ENCODE measurements at regions not wholly inside any gene's neighbourhood (a gene's known extent, or its start where the extent isn't known, plus 50 kb on each side); places are given as distances from the start of the nearest gene placed in this dataset.

GRCh38 chr5:68369457-68370125 lies 154.0 kb downstream of the PIK3R1 start:
- TF ChIP-seq POLR2A (IDR thresholded peaks at IDR 0.05), result no peak
- no peak for TF ChIP-seq CTCF (IDR thresholded peaks at IDR 0.05)
- WGBS, 2 donors, result 79 to 80% methylated on average over 7 of the region's 7 CpGs
- no peak overlapping the region for H3K4me3 ChIP-seq (ENCODE audit: low read depth, poor library complexity, severe bottlenecking)
- intact Hi-C loops (cut with DNase I; ENCODE audit: low total_unique reads), result no loop called here
- DNase-seq (ENCODE audit: low spot score in 2 of 2), result no peak

GRCh38 chr5:68370196-68370595 lies 154.6 kb downstream of the PIK3R1 start:
- WGBS, 2 donors, result 87 to 95% methylated on average over 2 of the region's 2 CpGs
- intact Hi-C loops (cut with DNase I; ENCODE audit: low total_unique reads), result no loop called here
- TF ChIP-seq CTCF (IDR thresholded peaks at IDR 0.05) (no peak), POLR2A (IDR thresholded peaks at IDR 0.05) (no peak)
- no peak for DNase-seq (ENCODE audit: low spot score in 2 of 2)
- H3K4me3 ChIP-seq (ENCODE audit: low read depth, poor library complexity, severe bottlenecking), result no peak overlapping the region

- WGBS, 2 donors, result 82 to 90% methylated on average over 2 of the region's 2 CpGs
- DNase-seq (ENCODE audit: low spot score in 2 of 2), result no peak
- no peak overlapping the region for H3K4me3 ChIP-seq (ENCODE audit: low read depth, poor library complexity, severe bottlenecking)
- intact Hi-C loops (cut with DNase I; ENCODE audit: low total_unique reads), result no loop called here
- TF ChIP-seq POLR2A (IDR thresholded peaks at IDR 0.05) (no peak), CTCF (IDR thresholded peaks at IDR 0.05) (no peak)
Observed at GRCh38 chr5:68371607-68372006, 156.1 kb downstream of the PIK3R1 start.

- TF ChIP-seq CTCF (IDR thresholded peaks at IDR 0.05), result no peak
- no peak for TF ChIP-seq POLR2A (IDR thresholded peaks at IDR 0.05)
- intact Hi-C loops (cut with DNase I; ENCODE audit: low total_unique reads), result no loop called here
- no peak for DNase-seq (ENCODE audit: low spot score in 2 of 2)
- no peak overlapping the region for H3K4me3 ChIP-seq (ENCODE audit: low read depth, poor library complexity, severe bottlenecking)
- WGBS, 2 donors, result 100% methylated on average over 1 of the region's 1 CpG
Observed at GRCh38 chr5:68372161-68372560, 156.6 kb downstream of the PIK3R1 start.

- intact Hi-C loops (cut with DNase I; ENCODE audit: low total_unique reads), result no loop called here
- no peak for DNase-seq (ENCODE audit: low spot score in 2 of 2)
- TF ChIP-seq CTCF (IDR thresholded peaks at IDR 0.05) (no peak), POLR2A (IDR thresholded peaks at IDR 0.05) (no peak)
- 95 to 98% methylated on average over 2 of the region's 2 CpGs for WGBS, 2 donors
- no peak overlapping the region for H3K4me3 ChIP-seq (ENCODE audit: low read depth, poor library complexity, severe bottlenecking)
Observed at GRCh38 chr5:68373050-68373449, 157.5 kb downstream of the PIK3R1 start.

Data from lower leg skin (tissue), 4 donors.